ENCODE measurements at regions not wholly inside any gene's neighbourhood (a gene's known extent, or its start where the extent isn't known, plus 50 kb on each side); places are given as distances from the start of the nearest gene placed in this dataset.
"Not testable (repeated sequence)": the region's sequence is repeated elsewhere in the genome, so short reads cannot be mapped to it uniquely, and the experiment has no call there.

- no peak for DNase-seq
These were observed 345.5 kb upstream of the FSIP2 start for GRCh38 chr2:185393091-185393490.

DNA sequence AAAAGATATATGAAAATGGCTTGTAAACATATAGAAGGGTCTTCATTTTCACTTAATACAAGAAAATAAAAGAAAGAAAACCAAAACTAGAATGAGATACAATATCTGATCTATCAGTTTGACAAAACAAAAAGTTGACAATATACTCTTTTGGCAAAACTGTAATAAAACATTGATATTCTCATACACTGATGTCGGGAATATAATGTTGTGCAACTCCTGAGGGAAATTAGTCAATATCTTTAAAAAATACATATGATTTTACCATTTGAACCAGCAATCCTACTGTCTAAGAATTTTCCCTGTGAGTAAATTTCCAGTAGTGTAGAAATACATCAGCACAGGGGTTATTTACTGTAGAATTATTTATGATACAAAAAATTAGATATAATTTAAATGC, 336.1 kb upstream of the FSIP2 start:
- DNase-seq = no peak

DNA sequence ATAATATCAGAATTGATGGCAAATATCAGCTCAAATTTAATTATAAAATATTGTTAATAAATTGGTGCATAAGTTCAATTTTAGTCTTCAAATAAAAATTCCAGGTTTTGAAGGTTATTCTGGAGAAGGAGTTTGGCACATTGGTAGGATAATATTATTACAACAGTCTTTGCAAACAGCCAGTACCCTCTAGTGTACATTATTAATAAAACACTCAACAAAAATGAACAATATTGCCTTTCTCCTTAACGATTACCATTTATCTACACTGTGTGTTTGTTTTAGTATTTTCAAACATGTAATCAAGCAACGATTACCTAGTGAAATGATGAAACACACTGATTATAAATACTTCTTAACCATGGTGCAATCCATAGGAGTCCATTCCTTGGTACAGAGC, 334.0 kb upstream of the FSIP2 start:
- DNase-seq = no peak

GRCh38 chr2:185417111-185417510, 321.5 kb upstream of the FSIP2 start:
- DNase-seq = no peak

DNA sequence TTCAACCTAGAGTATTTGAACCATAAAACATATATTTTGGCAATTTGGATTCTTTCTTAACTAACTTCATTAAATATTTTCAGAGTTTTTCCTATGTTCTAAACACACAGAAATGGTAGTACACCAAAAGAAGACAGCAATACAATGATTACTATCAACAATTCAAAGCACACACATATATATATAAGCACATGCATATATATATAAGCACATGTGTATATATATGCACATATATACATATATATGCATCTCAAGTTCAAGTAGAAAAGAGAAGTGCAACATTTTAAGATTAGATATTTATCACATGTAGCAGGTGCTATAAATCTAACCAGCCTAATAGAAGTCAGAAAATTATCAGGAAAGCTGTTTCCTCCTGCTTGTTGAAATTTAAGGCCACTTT, 320.9 kb upstream of the FSIP2 start:
- no peak for DNase-seq

GRCh38 chr2:185424958-185425629, 313.5 kb upstream of the FSIP2 start:
- DNase-seq = not testable (repeated sequence)

DNA sequence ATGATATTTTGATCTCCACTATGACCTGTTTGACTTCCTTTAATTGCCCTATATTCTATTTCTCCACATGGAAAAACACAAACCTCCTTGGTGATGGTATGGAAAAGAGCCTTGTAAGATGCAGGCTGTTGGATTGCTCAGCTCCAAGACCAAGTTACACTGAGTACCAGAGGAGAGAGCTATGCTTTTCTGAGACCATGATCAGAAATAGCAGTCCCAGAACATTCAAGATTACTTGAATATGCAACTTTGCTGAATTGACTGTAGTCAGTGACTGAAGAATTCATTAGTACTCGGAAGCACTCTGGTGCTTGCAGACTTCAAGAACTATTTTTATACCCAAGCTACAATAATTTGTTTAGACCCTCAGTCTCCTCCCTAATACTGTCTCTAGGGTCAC, 310.6 kb upstream of the FSIP2 start:
- DNase-seq = no peak

- DNase-seq = no peak
These were observed 304.8 kb upstream of the FSIP2 start for GRCh38 chr2:185433824-185434223.

DNA sequence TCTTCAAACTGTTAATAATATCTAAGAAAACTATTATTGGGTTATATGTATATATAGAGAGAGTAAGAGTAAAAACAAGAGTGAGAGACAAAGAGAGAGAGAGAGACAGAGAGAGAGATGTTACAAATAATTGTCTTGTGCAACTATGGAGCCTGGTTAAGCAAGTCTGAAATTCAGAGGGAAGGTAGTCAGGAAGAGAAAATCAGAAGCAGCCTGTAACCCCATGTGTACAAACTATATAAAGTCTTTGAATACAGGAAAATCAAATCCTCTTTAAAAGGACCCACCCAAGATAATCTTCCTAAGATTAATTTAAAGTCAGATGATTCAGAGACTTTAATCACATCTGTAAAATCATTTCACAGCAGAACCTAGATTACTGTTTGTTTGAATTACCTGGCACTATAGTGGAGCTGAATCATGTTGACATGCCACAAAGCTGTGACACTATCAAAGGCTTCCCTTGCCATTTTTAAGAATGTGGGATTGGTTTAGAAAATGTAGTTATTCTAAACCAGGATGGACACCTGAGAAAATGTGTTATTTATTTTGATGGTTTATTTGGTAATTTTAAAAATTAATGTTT, 301.7 kb upstream of the FSIP2 start:
- DNase-seq = no peak

- DNase-seq = no peak
These were observed 297.1 kb upstream of the FSIP2 start for GRCh38 chr2:185441486-185442005.

GRCh38 chr2:185456517-185456916, 282.1 kb upstream of the FSIP2 start:
- no peak for DNase-seq

- no peak for DNase-seq
These were observed 275.1 kb upstream of the FSIP2 start for GRCh38 chr2:185463481-185463880.

GRCh38 chr2:185466915-185467314, 271.7 kb upstream of the FSIP2 start:
- no peak for DNase-seq

GRCh38 chr2:185471441-185471840, 267.2 kb upstream of the FSIP2 start:
- DNase-seq = no peak

GRCh38 chr2:185472574-185472973, 266.0 kb upstream of the FSIP2 start:
- no peak for DNase-seq

DNA sequence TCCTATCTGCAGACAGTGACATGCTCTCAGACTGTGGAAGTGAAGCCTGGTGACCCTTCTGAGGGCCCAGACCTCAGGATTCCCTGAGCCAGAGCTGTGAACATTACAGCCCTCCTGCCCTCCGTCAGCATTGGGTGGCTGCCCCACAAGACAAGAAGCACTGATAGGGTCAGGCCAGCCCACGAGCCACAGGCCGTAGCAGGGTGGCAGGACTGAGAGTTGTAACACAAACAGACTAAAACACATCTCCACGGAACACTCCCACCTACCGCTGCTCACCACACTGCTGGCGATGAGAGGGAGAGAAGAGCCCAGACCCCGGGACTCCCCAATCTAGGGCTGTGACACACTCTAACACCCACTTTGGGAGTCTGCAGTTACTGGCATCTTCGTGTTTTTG, 264.8 kb upstream of the FSIP2 start:
- no peak for DNase-seq

DNA sequence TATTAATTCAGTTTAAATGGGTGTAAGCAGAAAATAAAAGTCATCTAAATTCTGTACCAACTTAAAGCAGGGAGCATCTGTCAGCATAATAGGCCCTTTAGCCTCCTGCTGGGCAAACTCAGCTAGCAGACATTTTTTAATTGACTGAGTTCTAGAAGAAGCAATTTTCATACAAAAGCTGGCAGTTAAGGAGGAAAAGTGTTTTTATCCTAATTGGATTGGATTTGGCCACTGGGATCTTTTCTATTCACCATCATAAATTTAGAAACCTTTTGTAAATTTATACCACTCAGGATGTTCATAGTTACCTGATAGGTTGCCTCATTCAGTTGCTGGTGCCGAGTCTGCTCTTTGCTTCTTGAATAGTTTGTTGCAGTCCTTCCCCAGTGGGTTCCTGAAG, 262.7 kb upstream of the FSIP2 start:
- no peak for DNase-seq

DNA sequence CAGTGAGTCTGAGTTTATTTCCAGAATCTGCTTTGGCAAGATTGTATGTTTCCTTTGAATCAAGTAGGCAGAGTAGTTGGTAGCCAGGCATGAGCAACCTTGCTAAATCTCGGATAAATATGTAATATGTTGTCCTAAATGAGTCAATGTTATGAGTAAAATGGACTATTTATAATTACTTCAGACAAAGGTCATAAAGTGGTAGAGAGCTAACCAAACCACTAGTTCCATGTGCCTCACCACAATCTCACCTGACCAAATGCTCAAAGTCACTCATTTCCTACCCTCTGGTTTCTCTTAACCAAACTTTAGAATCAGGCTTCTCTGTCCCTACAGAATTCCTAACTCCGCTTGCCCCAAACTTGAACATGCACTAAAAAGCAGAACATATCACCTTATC, 261.2 kb upstream of the FSIP2 start:
- no peak for DNase-seq

GRCh38 chr2:185484602-185485001, 254.0 kb upstream of the FSIP2 start:
- DNase-seq = no peak

DNA sequence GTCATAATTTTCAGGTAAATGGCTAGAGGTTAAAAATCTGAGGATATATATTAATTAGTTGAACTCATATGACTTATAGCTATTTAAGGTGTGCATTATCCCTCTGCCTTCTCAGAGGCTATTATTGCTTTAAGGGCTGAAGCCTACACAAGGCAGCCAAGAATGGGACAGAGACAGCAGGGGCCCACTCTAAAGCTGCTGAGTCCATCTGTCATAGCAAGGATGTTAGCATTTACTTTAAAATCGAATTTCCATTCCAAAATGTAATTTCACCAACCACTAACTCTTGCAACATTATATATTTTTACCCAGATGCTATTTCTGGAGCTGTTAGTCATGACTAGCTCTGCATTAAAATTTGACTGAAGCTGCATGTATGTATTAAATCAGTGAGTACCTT, 236.3 kb upstream of the FSIP2 start:
- DNase-seq = no peak

GRCh38 chr2:185507719-185508118, 230.9 kb upstream of the FSIP2 start:
- DNase-seq = no peak

DNA sequence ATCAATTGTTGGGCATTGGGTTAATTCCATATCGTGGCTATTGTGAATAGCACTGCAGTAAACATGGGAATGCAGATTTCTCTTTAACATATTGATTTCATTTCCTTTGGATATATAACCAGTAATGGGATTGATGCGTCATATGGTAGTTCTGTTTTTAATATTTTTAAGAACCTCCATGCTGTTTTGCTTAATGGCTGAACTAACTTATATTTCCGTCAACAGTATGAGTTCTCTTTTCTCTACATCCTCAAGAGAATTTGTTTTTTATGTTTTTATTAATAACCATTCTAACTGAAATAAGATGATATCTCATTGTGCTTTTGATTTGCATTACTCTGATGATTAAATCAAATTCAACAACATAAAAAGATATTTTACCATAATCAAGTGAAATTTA, 228.5 kb upstream of the FSIP2 start:
- DNase-seq = no peak

DNA sequence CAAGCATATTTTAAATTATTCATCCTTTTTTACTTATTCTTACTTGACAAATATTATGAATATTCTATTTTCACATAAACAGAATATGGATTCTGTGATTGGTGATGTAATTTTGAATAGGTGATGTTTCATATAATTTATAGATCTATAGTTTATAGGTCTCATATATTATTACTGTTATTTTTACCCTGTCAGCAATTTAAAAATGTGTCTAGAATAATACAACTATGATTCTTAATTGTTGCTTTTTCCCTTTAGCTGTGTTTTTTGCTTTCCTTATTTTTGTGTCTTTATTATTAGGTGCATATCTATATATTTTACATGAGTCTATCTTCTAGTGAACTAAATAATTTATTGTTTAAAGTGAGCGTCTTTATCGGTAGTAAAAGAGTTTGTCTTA, 226.7 kb upstream of the FSIP2 start:
- DNase-seq = no peak

- no peak for DNase-seq
These were observed 216.1 kb upstream of the FSIP2 start for GRCh38 chr2:185522472-185522871.

DNA sequence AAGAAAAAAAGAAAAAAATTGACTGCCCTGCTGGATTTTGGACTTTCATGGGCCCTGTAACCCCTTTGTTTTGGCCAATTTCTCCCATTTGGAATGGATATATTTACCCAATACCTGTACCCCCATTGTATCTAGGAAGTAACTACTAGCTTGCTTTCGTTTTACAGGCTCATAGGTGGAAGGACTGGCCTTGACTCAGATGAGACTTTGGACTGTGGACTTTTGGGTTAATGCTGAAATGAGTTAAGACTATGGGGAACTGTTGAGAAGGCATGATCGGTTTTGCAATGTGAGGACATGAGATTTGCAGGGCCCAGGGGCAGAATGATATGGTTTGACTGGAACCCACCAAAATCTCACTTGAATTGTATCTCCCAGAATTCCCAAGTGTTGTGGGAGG, 214.4 kb upstream of the FSIP2 start:
- DNase-seq = not testable (repeated sequence)
